Vagina (tissue), 2 donors: ENCODE measurements at regions not wholly inside any gene's neighbourhood (a gene's known extent, or its start where the extent isn't known, plus 50 kb on each side); places are given as distances from the start of the nearest gene placed in this dataset.
"Not testable (repeated sequence)": the region's sequence is repeated elsewhere in the genome, so short reads cannot be mapped to it uniquely, and the experiment has no call there.

Source experiments
- POLR2AphosphoS5 ChIP-seq, 2 donors: sonication (generic); formaldehyde crosslinking; IDR thresholded peaks; one replicate each; pipeline ENCODE4 v1.9.0; 2017; ENCODE audit warnings: antibody characterized with exemption in 2 of 2, mild to moderate bottlenecking in 2 of 2, low read depth in 1 of 2; ENCODE audit not compliant: insufficient read depth in 1 of 2
- TF ChIP-seq, protein P1 (sequence below), 3 experiments: fragments of 450-650 bp in 2 of 3; fragments of 200-600 bp in 1 of 3; sonication (generic) in 1 of 3; IDR thresholded peaks; one replicate each; pipeline ENCODE4 v1.5.1; 2017 to 2019; ENCODE audit warnings: antibody characterized with exemption in 3 of 3, mild to moderate bottlenecking in 2 of 3, moderate library complexity in 2 of 3

DNA sequence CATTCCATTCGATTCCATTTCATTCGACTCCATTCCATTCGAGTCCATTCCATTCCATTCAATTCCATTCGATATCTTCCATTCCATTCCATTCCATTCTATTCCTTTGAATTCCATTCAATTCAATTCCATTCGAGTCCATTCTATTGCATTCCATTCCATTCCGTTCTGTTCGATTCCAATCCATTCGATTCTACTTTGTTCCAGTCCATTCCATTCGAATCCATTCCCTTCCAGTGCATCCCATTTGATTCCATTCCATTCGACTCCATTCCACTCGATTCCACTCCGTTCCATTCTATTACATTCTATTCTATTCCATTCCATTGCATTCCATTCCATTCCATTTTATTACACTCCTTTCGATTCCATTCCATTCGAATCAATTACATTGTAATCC is 2588.5 kb upstream of the TPTE start:
- TF ChIP-seq, protein P1, sequence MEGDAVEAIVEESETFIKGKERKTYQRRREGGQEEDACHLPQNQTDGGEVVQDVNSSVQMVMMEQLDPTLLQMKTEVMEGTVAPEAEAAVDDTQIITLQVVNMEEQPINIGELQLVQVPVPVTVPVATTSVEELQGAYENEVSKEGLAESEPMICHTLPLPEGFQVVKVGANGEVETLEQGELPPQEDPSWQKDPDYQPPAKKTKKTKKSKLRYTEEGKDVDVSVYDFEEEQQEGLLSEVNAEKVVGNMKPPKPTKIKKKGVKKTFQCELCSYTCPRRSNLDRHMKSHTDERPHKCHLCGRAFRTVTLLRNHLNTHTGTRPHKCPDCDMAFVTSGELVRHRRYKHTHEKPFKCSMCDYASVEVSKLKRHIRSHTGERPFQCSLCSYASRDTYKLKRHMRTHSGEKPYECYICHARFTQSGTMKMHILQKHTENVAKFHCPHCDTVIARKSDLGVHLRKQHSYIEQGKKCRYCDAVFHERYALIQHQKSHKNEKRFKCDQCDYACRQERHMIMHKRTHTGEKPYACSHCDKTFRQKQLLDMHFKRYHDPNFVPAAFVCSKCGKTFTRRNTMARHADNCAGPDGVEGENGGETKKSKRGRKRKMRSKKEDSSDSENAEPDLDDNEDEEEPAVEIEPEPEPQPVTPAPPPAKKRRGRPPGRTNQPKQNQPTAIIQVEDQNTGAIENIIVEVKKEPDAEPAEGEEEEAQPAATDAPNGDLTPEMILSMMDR (IDR thresholded peaks at IDR 0.05) = not testable (repeated sequence)
- not testable (repeated sequence) for TF ChIP-seq POLR2AphosphoS5 (IDR thresholded peaks at IDR 0.05; ENCODE audit: insufficient read depth in 1 of 2, low read depth in 1 of 2)
